VCaP (cell line): ENCODE measurements at regions not wholly inside any gene's neighbourhood (a gene's known extent, or its start where the extent isn't known, plus 50 kb on each side); places are given as distances from the start of the nearest gene placed in this dataset.

ENCODE experiments used
- H3K27ac ChIP-seq: fragments of 450-650 bp; 2 replicates; pipeline ENCODE4 v1.5.1; 2017
- TF ChIP-seq, protein P1 (sequence below): fragments of 450-650 bp; conservative IDR thresholded peaks from 2 replicates; pipeline ENCODE4 v1.5.1; 2017; ENCODE audit warnings: mild to moderate bottlenecking, moderate library complexity

DNA sequence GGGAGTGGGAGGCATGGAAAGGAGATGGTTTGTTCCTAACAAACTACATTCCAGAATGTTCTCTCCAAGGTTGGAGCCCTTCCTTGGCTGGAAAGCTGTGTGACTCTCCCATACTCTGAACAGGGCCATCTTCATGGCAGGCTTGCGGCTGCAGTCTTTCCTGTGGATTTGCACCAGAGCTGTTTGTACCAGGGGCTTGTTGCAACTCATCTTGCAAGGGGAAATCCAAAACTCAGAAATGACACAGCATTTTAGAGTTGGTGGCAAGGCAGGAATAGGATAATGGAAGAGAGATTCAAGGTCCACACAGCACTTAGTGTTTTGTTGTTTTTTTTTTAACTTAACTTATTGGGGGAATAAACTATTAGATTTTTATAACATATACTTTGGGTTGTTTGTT lies 73.7 kb upstream of the ZNF516 start:
- TF ChIP-seq, protein P1, sequence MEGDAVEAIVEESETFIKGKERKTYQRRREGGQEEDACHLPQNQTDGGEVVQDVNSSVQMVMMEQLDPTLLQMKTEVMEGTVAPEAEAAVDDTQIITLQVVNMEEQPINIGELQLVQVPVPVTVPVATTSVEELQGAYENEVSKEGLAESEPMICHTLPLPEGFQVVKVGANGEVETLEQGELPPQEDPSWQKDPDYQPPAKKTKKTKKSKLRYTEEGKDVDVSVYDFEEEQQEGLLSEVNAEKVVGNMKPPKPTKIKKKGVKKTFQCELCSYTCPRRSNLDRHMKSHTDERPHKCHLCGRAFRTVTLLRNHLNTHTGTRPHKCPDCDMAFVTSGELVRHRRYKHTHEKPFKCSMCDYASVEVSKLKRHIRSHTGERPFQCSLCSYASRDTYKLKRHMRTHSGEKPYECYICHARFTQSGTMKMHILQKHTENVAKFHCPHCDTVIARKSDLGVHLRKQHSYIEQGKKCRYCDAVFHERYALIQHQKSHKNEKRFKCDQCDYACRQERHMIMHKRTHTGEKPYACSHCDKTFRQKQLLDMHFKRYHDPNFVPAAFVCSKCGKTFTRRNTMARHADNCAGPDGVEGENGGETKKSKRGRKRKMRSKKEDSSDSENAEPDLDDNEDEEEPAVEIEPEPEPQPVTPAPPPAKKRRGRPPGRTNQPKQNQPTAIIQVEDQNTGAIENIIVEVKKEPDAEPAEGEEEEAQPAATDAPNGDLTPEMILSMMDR: no peak
- H3K27ac ChIP-seq: no peak overlapping the region

DNA sequence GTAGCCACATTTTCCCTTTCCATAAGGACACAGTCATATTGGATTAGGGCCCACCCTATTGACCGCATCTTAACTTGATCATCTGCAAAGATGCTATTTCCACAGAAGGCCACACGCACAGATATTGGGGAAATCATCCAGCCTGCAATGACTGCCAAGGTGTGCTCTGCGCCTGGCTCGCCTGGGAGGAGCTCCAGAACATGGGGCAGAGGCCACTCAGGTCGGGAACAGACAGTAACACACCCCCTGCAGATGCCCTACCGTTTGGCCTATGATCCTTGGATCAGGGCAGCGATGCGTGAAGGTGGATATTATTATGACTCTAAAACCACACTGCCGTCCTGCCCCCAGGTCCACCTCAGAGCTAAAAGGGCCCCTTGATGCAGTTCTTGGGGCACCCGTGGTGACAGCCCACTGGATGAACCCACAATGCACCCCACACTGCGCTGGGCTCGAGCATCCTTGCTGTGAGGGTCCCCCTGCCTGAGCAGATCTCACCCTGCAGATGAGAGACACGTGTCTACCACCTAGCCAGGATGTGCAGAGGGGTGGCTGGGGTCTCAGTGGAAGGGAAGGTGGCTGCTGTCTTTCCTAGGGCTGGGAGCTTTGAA lies 72.9 kb upstream of the ZNF516 start:
- H3K27ac ChIP-seq: no peak overlapping the region
- TF ChIP-seq, protein P1: no peak

DNA sequence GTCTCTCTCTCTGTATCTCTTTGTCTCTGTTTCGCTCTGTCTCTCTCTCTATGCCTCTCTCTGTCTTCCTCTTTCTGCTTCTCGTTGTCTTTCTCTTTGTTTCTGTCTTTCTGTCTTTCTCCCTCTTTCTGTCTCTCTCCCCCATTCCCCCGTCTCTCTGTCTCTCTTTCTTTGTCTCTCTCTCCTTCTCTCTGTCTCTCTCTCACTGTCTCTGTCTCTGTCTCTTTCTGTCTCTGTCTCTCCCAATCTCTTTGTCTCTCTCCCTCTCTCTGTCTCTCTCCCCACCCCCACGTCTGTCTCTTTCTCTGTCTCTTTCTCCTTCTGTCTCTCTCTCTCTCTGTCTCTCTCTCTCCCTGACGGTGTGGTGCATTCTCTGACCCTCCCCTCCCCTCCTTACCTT lies 71.9 kb upstream of the ZNF516 start:
- TF ChIP-seq, protein P1: no peak
- H3K27ac ChIP-seq: no peak overlapping the region

DNA sequence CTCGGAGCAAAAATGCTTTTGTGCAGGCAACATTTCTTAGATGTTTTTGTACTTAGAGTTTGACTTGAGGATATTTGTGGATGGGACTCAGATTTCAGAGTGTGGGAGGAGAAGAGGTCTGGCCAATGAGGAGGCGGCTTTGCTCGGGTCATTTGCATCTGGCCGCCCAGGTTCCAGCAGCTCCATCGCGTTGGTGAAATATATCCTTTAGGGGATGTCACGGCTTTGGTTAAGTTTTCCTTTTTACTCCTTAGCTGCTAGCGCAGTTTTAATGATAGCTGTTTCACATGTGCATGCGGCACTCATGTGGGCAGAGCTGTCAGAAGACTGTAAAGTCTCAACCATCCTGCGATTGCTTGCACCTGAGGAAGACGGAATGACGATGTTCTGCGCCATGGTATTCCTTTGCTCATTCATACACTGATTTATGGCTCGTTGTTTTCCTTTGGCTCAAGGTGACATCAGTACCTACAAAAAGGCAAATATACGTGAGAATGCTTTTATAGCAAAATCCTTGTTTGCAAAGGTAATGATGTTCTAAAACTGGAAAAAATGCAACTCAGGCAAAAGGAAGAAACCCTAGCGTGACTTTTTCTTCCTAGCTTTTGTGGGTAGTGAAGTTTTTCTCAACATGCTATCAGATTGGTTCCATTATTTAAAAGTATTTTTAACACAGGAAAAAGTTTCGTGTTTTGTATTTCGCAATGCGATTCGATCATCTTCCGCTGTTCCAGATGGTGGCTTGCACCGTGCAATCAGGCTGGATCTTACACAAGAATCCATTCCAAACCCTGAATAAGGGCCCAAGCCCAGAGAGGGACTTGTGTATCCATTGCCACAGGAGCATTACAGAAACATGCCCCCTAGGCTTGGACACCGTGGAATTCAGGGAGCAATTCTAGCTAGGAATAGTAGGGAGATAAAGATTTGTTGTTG lies 70.5 kb upstream of the ZNF516 start:
- H3K27ac ChIP-seq: no peak overlapping the region
- TF ChIP-seq, protein P1: no peak

DNA sequence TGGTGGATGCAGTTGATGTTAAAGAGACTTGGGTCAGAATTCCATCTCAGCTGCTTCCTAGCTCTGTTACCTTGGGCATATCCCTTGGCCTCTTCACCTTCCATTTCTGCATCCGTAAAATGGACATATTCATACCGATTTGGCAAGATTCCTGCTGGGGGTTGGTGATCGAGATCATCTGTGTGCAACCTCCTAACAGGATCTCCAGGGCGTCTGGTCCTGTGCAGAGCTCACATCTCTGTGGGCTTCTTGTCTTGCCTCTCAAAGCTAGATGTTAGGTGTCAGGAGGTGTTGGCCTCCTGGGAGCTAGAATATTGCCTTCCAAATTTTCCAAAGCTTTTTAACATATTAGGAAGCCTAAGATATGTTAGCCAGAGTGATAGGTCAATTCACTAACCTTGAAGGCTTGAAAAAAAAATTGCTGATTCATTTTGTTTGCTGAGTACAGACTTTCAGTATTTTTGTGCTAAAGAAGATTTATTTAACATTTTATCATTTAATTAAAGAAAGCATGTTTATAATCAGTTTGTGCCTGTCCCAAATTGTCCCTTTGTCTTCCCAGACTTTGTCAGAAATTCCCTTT lies 69.7 kb upstream of the ZNF516 start:
- TF ChIP-seq, protein P1: no peak
- no peak overlapping the region for H3K27ac ChIP-seq

DNA sequence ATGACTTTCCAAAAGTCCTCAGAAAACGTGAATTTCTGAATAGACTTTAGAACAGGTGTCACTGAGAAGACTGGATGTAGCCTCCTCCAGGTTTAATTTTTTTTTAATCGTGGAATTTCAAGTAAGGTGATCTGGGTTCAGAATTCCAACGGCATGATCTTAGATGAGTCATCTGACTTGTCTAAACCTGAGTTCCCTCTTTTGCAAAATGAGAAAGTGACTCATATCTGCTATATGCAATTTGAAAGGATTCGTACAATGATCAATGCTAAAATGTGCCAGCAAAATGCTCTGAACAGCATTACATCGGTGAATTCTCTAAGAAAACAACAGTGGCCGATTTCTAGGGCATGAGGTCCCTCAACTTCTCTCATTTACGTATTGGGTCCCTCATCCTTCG lies 69.1 kb upstream of the ZNF516 start:
- TF ChIP-seq, protein P1: no peak
- H3K27ac ChIP-seq: no peak overlapping the region
